CD4-positive, alpha-beta T cell treated with Interleukin-21 for 1 hour (primary cell): ENCODE measurements at regions not wholly inside any gene's neighbourhood (a gene's known extent, or its start where the extent isn't known, plus 50 kb on each side); places are given as distances from the start of the nearest gene placed in this dataset.

Source experiments
- DNase-seq: peaks from one replicate; pipeline ENCODE4 v3.0.0-alpha.2; 2020

- no peak for DNase-seq
Observed at GRCh38 chr15:47824147-47824546, 106.8 kb downstream of the SEMA6D start.

- no peak for DNase-seq
Observed at GRCh38 chr15:47829667-47830066, 112.4 kb downstream of the SEMA6D start.

- DNase-seq, result no peak
Observed at GRCh38 chr15:47834093-47834492, 116.8 kb downstream of the SEMA6D start.

GRCh38 chr15:47839233-47839825 lies 122.0 kb downstream of the SEMA6D start:
- no peak for DNase-seq

GRCh38 chr15:47843124-47843663 lies 125.9 kb downstream of the SEMA6D start:
- no peak for DNase-seq

GRCh38 chr15:47844437-47844836 lies 127.1 kb downstream of the SEMA6D start:
- no peak for DNase-seq

GRCh38 chr15:47846128-47846868 lies 129.0 kb downstream of the SEMA6D start:
- no peak for DNase-seq

- DNase-seq, result no peak
Observed at GRCh38 chr15:47846876-47847275, 129.6 kb downstream of the SEMA6D start.

GRCh38 chr15:47856071-47856470 lies 138.8 kb downstream of the SEMA6D start:
- no peak for DNase-seq

- no peak for DNase-seq
Observed at GRCh38 chr15:47857014-47857775, 139.9 kb downstream of the SEMA6D start.

GRCh38 chr15:47857776-47858167 lies 140.5 kb downstream of the SEMA6D start:
- DNase-seq, result no peak

- DNase-seq, result no peak
Observed at GRCh38 chr15:47861111-47861903, 144.0 kb downstream of the SEMA6D start.

GRCh38 chr15:47862402-47862801 lies 145.1 kb downstream of the SEMA6D start:
- DNase-seq, result no peak

- no peak for DNase-seq
Observed at GRCh38 chr15:47866446-47866845, 149.1 kb downstream of the SEMA6D start.

- no peak for DNase-seq
Observed at GRCh38 chr15:47870300-47870955, 153.1 kb downstream of the SEMA6D start.

GRCh38 chr15:47870956-47871625 lies 153.8 kb downstream of the SEMA6D start:
- no peak for DNase-seq

- DNase-seq, result no peak
Observed at GRCh38 chr15:47872208-47872607, 154.9 kb downstream of the SEMA6D start.

- DNase-seq, result no peak
Observed at GRCh38 chr15:47872869-47873432, 155.6 kb downstream of the SEMA6D start.

GRCh38 chr15:47876986-47877385 lies 159.7 kb downstream of the SEMA6D start:
- no peak for DNase-seq

- DNase-seq, result no peak
Observed at GRCh38 chr15:47877836-47878235, 160.5 kb downstream of the SEMA6D start.

GRCh38 chr15:47885920-47886319 lies 168.6 kb downstream of the SEMA6D start:
- DNase-seq, result no peak
